ENCODE measurements at regions not wholly inside any gene's neighbourhood (a gene's known extent, or its start where the extent isn't known, plus 50 kb on each side); places are given as distances from the start of the nearest gene placed in this dataset.

- H3K27ac ChIP-seq (ENCODE audit: low read depth, low read length) = no peak overlapping the region
- no peak overlapping the region for H3K4me2 ChIP-seq (ENCODE audit: low read length)
- H3K9me3 ChIP-seq (ENCODE audit: control insufficient read depth, insufficient read depth, low read length) = peaks cover 5% of the 10 kb centered on the region; the same call in 1 of the 2 replicates
- H3K4me3 ChIP-seq (ENCODE audit: low read length) = no peak overlapping the region
- no peak for TF ChIP-seq CTCF (IDR thresholded peaks at IDR 0.05; ENCODE audit: low read depth, low read length, poor library complexity, severe bottlenecking)
- no peak for TF ChIP-seq EZH2phosphoT487 (IDR thresholded peaks at IDR 0.05; ENCODE audit: borderline replicate concordance, low read length)
- no peaks in the 10 kb centered on the region for H3K27me3 ChIP-seq (ENCODE audit: control insufficient read depth, low read length)
- no peaks in the 10 kb centered on the region for H3K9me2 ChIP-seq (replicated peaks; ENCODE audit: control insufficient read depth, low read length)
- no peaks in the 10 kb centered on the region for H3K4me1 ChIP-seq (ENCODE audit: control insufficient read depth, low read length)
- H3K79me2 ChIP-seq (ENCODE audit: control insufficient read depth, low read length) = no peaks in the 10 kb centered on the region
- H4K20me1 ChIP-seq (ENCODE audit: control insufficient read depth, insufficient read depth, low read depth, low read length) = no peaks in the 10 kb centered on the region
- no peaks in the 10 kb centered on the region for H3F3A ChIP-seq (ENCODE audit: control insufficient read depth, insufficient read depth)
- H3K36me3 ChIP-seq (ENCODE audit: control insufficient read depth, low read length) = no peaks in the 10 kb centered on the region
These were observed 181.7 kb upstream of the DPYD start for GRCh38 chr1:98102345-98103030.

GRCh38 chr1:98101364-98101763, 180.5 kb upstream of the DPYD start:
- no peaks in the 10 kb centered on the region for H3K79me2 ChIP-seq (ENCODE audit: control insufficient read depth, low read length)

GRCh38 chr1:98099501-98099900, 178.7 kb upstream of the DPYD start:
- Histone ChIP-seq H3K79me2 (ENCODE audit: control insufficient read depth, low read length) (no peaks in the 10 kb centered on the region), H3F3A (ENCODE audit: control insufficient read depth, insufficient read depth) (no peaks in the 10 kb centered on the region), H3K27ac (ENCODE audit: low read depth, low read length) (no peak overlapping the region), H4K20me1 (ENCODE audit: control insufficient read depth, insufficient read depth, low read depth, low read length) (no peaks in the 10 kb centered on the region), H3K27me3 (ENCODE audit: control insufficient read depth, low read length) (no peaks in the 10 kb centered on the region), H3K4me3 (ENCODE audit: low read length) (no peak overlapping the region), H3K9me3 (ENCODE audit: control insufficient read depth, insufficient read depth, low read length) (no peaks in the 10 kb centered on the region), H3K36me3 (ENCODE audit: control insufficient read depth, low read length) (no peaks in the 10 kb centered on the region), H3K4me2 (ENCODE audit: low read length) (no peak overlapping the region), H3K4me1 (ENCODE audit: control insufficient read depth, low read length) (no peaks in the 10 kb centered on the region), H3K9me2 (replicated peaks; ENCODE audit: control insufficient read depth, low read length) (no peaks in the 10 kb centered on the region)
- no peak for TF ChIP-seq CTCF (IDR thresholded peaks at IDR 0.05; ENCODE audit: low read depth, low read length, poor library complexity, severe bottlenecking)
- TF ChIP-seq EZH2phosphoT487 (IDR thresholded peaks at IDR 0.05; ENCODE audit: borderline replicate concordance, low read length) = no peak

More at GRCh38 chr1:98101364-98101763, 180.5 kb upstream of the DPYD start:
- Histone ChIP-seq H3K27me3 (ENCODE audit: control insufficient read depth, low read length) (no peaks in the 10 kb centered on the region), H3K4me3 (ENCODE audit: low read length) (no peak overlapping the region), H4K20me1 (ENCODE audit: control insufficient read depth, insufficient read depth, low read depth, low read length) (no peaks in the 10 kb centered on the region), H3K9me3 (ENCODE audit: control insufficient read depth, insufficient read depth, low read length) (no peaks in the 10 kb centered on the region), H3F3A (ENCODE audit: control insufficient read depth, insufficient read depth) (no peaks in the 10 kb centered on the region), H3K36me3 (ENCODE audit: control insufficient read depth, low read length) (no peaks in the 10 kb centered on the region), H3K9me2 (replicated peaks; ENCODE audit: control insufficient read depth, low read length) (no peaks in the 10 kb centered on the region), H3K27ac (ENCODE audit: low read depth, low read length) (no peak overlapping the region), H3K4me2 (ENCODE audit: low read length) (no peak overlapping the region), H3K4me1 (ENCODE audit: control insufficient read depth, low read length) (no peaks in the 10 kb centered on the region)
- TF ChIP-seq CTCF (IDR thresholded peaks at IDR 0.05; ENCODE audit: low read depth, low read length, poor library complexity, severe bottlenecking) (no peak), EZH2phosphoT487 (IDR thresholded peaks at IDR 0.05; ENCODE audit: borderline replicate concordance, low read length) (no peak)

All from DOHH2 (cell line).